Testis (tissue), 2 donors: ENCODE measurements at regions not wholly inside any gene's neighbourhood (a gene's known extent, or its start where the extent isn't known, plus 50 kb on each side); places are given as distances from the start of the nearest gene placed in this dataset.

ENCODE experiments used
- DNase-seq: peaks from one replicate; pipeline ENCODE4 v3.0.0-alpha.2; 2019
- H3K27ac ChIP-seq, 2 donors: fragments of 200-600 bp; sonication (generic); one replicate each; pipeline ENCODE4 v1.5.1; 2019
- H3K27me3 ChIP-seq: fragments of 200-600 bp; sonication (generic); one replicate; pipeline ENCODE4 v1.5.1; 2019
- H3K36me3 ChIP-seq: fragments of 200-600 bp; sonication (generic); one replicate; pipeline ENCODE4 v1.5.1; 2017; ENCODE audit warnings: low read depth; ENCODE audit errors: missing control alignments
- H3K4me1 ChIP-seq: fragments of 200-600 bp; sonication (generic); one replicate; pipeline ENCODE4 v1.5.1; 2019
- H3K4me3 ChIP-seq, 2 donors: fragments of 200-600 bp; sonication (generic); one replicate each; pipeline ENCODE4 v1.5.1; 2017 to 2019
- H3K9me3 ChIP-seq: fragments of 200-600 bp; sonication (generic); one replicate; pipeline ENCODE4 v1.5.1; 2017
- CTCF ChIP-seq, 3 experiments: fragments of 450-650 bp in 2 of 3; fragments of 200-600 bp in 1 of 3; sonication (generic) in 1 of 3; IDR thresholded peaks; one replicate each; pipeline ENCODE4 v1.5.1; 2016 to 2019; ENCODE audit warnings: antibody characterized with exemption in 3 of 3, mild to moderate bottlenecking in 2 of 3, moderate library complexity in 1 of 3
- POLR2A ChIP-seq: fragments of 450-650 bp; IDR thresholded peaks from one replicate; pipeline ENCODE4 v1.6.1; 2017; ENCODE audit warnings: antibody characterized with exemption, mild to moderate bottlenecking, moderate library complexity
- WGBS, 2 donors: methylation state at CpG; one replicate each; pipeline ENCODE4 v1.1.5; 2018; 5-methylcytosine and 5-hydroxymethylcytosine counted together
- intact Hi-C: fragments of 100-400 bp; cut with DNase I; formaldehyde crosslinking; loops from one replicate; pipeline ENCODE4 v1.15.1; 2023; ENCODE audit warnings: low total_unique reads

- intact Hi-C loops, result no loop called here
- no peaks in the 10 kb centered on the region for H3K36me3 ChIP-seq
- no peaks in the 10 kb centered on the region for H3K27me3 ChIP-seq
- no peaks in the 10 kb centered on the region for H3K9me3 ChIP-seq
- no peak for DNase-seq
- H3K4me1 ChIP-seq, result peaks cover 63% of the 10 kb centered on the region
- TF ChIP-seq CTCF (IDR thresholded peaks at IDR 0.05), result no peak
- TF ChIP-seq POLR2A, result no peak
- no peak overlapping the region for H3K4me3 ChIP-seq
- 66 to 83% methylated on average over 16 to 23 of the region's 23 CpGs for WGBS, 2 donors
- peak overlapping the region; percentile 59 to 84 for H3K27ac ChIP-seq
These were observed 63.9 kb upstream of the FAM20C start for GRCh38 chr7:128171-129080.

GRCh38 chr7:129366-130221 is 62.8 kb upstream of the FAM20C start:
- Histone ChIP-seq H3K4me1 (peaks cover 57% of the 10 kb centered on the region), H3K4me3 (no peak overlapping the region), H3K9me3 (no peaks in the 10 kb centered on the region), H3K27me3 (no peaks in the 10 kb centered on the region), H3K27ac (peak overlapping the region; percentile 59 to 84), H3K36me3 (no peaks in the 10 kb centered on the region)
- intact Hi-C loops, result no loop called here
- peak; percentile 92 for DNase-seq
- WGBS, 2 donors, result 34 to 45% methylated on average over 16 to 22 of the region's 22 CpGs
- TF ChIP-seq POLR2A, result no peak
- no peak for TF ChIP-seq CTCF (IDR thresholded peaks at IDR 0.05)

GRCh38 chr7:130222-130572 is 62.2 kb upstream of the FAM20C start:
- intact Hi-C loops, result no loop called here
- Histone ChIP-seq H3K4me1 (peaks cover 51% of the 10 kb centered on the region), H3K9me3 (no peaks in the 10 kb centered on the region), H3K36me3 (no peaks in the 10 kb centered on the region), H3K27me3 (no peaks in the 10 kb centered on the region), H3K4me3 (no peak overlapping the region), H3K27ac (peak overlapping the region in 1 of 2 donors; percentile 28)
- TF ChIP-seq POLR2A, result no peak
- TF ChIP-seq CTCF (IDR thresholded peaks at IDR 0.05), result no peak
- 25 to 63% methylated on average over 7 of the region's 7 CpGs for WGBS, 2 donors
- DNase-seq, result no peak

- 74 to 86% methylated on average over 11 to 19 of the region's 19 CpGs for WGBS, 2 donors
- Histone ChIP-seq H3K36me3 (no peaks in the 10 kb centered on the region), H3K4me1 (peaks cover 48% of the 10 kb centered on the region), H3K9me3 (no peaks in the 10 kb centered on the region), H3K27me3 (no peaks in the 10 kb centered on the region), H3K4me3 (no peak overlapping the region), H3K27ac (peak overlapping the region; percentile 28 to 71)
- TF ChIP-seq CTCF (IDR thresholded peaks at IDR 0.05) (no peak), POLR2A (no peak)
- intact Hi-C loops, result no loop called here
- no peak for DNase-seq
These were observed 61.2 kb upstream of the FAM20C start for GRCh38 chr7:130875-131780.
